Bronchial epithelial cell (primary cell): ENCODE measurements at regions not wholly inside any gene's neighbourhood (a gene's known extent, or its start where the extent isn't known, plus 50 kb on each side); places are given as distances from the start of the nearest gene placed in this dataset.

ENCODE experiments used
- DNase-seq: peaks from one replicate; pipeline ENCODE4 v3.0.0-alpha.2; 2010; ENCODE audit warnings: low read depth
- FAIRE-seq: peaks from 2 replicates; lab custom pipeline; 2011; peaks lifted over from hg19 to GRCh38; lab: Jason Lieb, UNC
- H3K27me3 ChIP-seq: 2 replicates; pipeline ENCODE4 v1.5.1; 2011; ENCODE audit warnings: low read length; ENCODE audit not compliant: control insufficient read depth, insufficient read depth
- H3K36me3 ChIP-seq: 2 replicates; pipeline ENCODE4 v1.5.1; 2011; ENCODE audit warnings: low read length; ENCODE audit not compliant: control insufficient read depth, insufficient read depth
- H3K4me3 ChIP-seq: 2 replicates; pipeline ENCODE4 v1.5.1; 2011; ENCODE audit warnings: mild to moderate bottlenecking, low read depth, low read length, control low read depth
- CTCF ChIP-seq: IDR thresholded peaks from 2 replicates; pipeline ENCODE4 v1.5.1; 2011; ENCODE audit warnings: mild to moderate bottlenecking, moderate library complexity, low read length, control low read depth, inconsistent platforms; ENCODE audit not compliant: insufficient read depth, severe bottlenecking

GRCh38 chr13:86172961-86173360, 373.7 kb upstream of the SLITRK6 start:
- FAIRE-seq: no peak
- Histone ChIP-seq H3K27me3 (no peaks in the 10 kb centered on the region), H3K36me3 (no peaks in the 10 kb centered on the region), H3K4me3 (no peak overlapping the region)
- TF ChIP-seq CTCF: no peak
- DNase-seq: no peak

- Histone ChIP-seq H3K4me3 (no peak overlapping the region), H3K27me3 (no peaks in the 10 kb centered on the region), H3K36me3 (no peaks in the 10 kb centered on the region)
- no peak for TF ChIP-seq CTCF
- no peak for DNase-seq
- no peak for FAIRE-seq
Observed at GRCh38 chr13:86161257-86161656, 362.0 kb upstream of the SLITRK6 start.

- DNase-seq (no peak), FAIRE-seq (no peak)
- Histone ChIP-seq H3K36me3 (no peaks in the 10 kb centered on the region), H3K27me3 (no peaks in the 10 kb centered on the region), H3K4me3 (no peak overlapping the region)
- no peak for TF ChIP-seq CTCF
Observed at GRCh38 chr13:86155756-86156155, 356.5 kb upstream of the SLITRK6 start.

GRCh38 chr13:86142080-86142479, 342.9 kb upstream of the SLITRK6 start:
- no peak for FAIRE-seq
- H3K27me3 ChIP-seq: no peaks in the 10 kb centered on the region
- no peak for TF ChIP-seq CTCF
- no peak overlapping the region for H3K4me3 ChIP-seq
- no peaks in the 10 kb centered on the region for H3K36me3 ChIP-seq
- DNase-seq: no peak

GRCh38 chr13:86135856-86136255, 336.6 kb upstream of the SLITRK6 start:
- peak; percentile 56 for DNase-seq
- no peak overlapping the region for H3K4me3 ChIP-seq
- TF ChIP-seq CTCF: no peak
- no peak for FAIRE-seq
- no peaks in the 10 kb centered on the region for H3K36me3 ChIP-seq
- no peaks in the 10 kb centered on the region for H3K27me3 ChIP-seq

- Histone ChIP-seq H3K4me3 (no peak overlapping the region), H3K36me3 (no peaks in the 10 kb centered on the region), H3K27me3 (no peaks in the 10 kb centered on the region)
- FAIRE-seq (no peak), DNase-seq (no peak)
- TF ChIP-seq CTCF: no peak
Observed at GRCh38 chr13:86121881-86122280, 322.7 kb upstream of the SLITRK6 start.
